ENCODE measurements at regions not wholly inside any gene's neighbourhood (a gene's known extent, or its start where the extent isn't known, plus 50 kb on each side); places are given as distances from the start of the nearest gene placed in this dataset.
"Not testable (repeated sequence)": the region's sequence is repeated elsewhere in the genome, so short reads cannot be mapped to it uniquely, and the experiment has no call there.

GRCh38 chr10:29811751-29812427 lies 177.1 kb upstream of the SVIL start:
- Histone ChIP-seq H3K36me3 (no peaks in the 10 kb centered on the region), H3K4me3 (no peak overlapping the region), H3K9me3 (no peaks in the 10 kb centered on the region), H3K4me1 (peaks cover 0 to 9% (median 5%) of the 10 kb centered on the region in 4 donors), H3K27ac (peak overlapping the region in 1 of 4 donors; percentile 2), H3K27me3 (no peaks in the 10 kb centered on the region)
- ATAC-seq (ENCODE audit: low FRiP score in 2 of 2), result peak; percentile 47 to 74
- whole genome bisulfite sequencing, 2 donors, result 11 to 19% methylated on average over 5 of the region's 5 CpGs
- no peak for DNase-seq
- TF ChIP-seq POLR2AphosphoS5 (IDR thresholded peaks at IDR 0.05), result no peak
- TF ChIP-seq POLR2A (IDR thresholded peaks at IDR 0.05), result no peak
- TF ChIP-seq CTCF (IDR thresholded peaks at IDR 0.05), result no peak
- TF ChIP-seq EP300 (IDR thresholded peaks at IDR 0.05), result no peak

DNA sequence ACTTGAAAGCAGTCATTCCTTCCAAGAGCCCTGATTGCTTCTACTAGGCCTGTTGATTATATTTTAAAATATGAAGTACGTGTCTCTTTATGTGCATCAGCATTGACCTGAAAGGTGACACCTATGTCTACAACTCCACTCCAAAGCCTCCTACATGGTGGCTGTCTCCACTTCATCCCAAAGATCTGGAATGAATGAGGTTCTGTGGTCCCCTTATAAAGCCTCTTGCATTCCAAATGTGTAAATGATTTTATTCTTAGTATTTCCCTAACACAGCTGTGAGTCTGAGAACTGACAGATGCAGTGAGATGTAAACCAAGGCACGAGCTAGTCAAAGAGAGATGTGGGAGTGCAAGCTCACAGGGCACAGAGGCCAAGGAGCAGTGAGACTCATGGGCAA lies 176.0 kb upstream of the SVIL start:
- ATAC-seq (ENCODE audit: low FRiP score in 2 of 2), result no peak

GRCh38 chr10:29810231-29810630 lies 175.5 kb upstream of the SVIL start:
- H3K27ac ChIP-seq, DNase-seq: not testable (repeated sequence)

More for the DNA sequence above, 176.0 kb upstream of the SVIL start:
- Histone ChIP-seq H3K9me3 (no peaks in the 10 kb centered on the region), H3K4me3 (no peak overlapping the region), H3K27me3 (no peaks in the 10 kb centered on the region), H3K27ac (no peak overlapping the region), H3K36me3 (no peaks in the 10 kb centered on the region), H3K4me1 (peaks cover 0 to 9% (median 5%) of the 10 kb centered on the region in 4 donors)
- WGBS, 2 donors, result 77 to 89% methylated on average over 2 of the region's 2 CpGs
- no peak for DNase-seq
- TF ChIP-seq CTCF (IDR thresholded peaks at IDR 0.05) (no peak), EP300 (IDR thresholded peaks at IDR 0.05) (no peak), POLR2A (IDR thresholded peaks at IDR 0.05) (no peak)

GRCh38 chr10:29809383-29809782 lies 174.6 kb upstream of the SVIL start:
- Histone ChIP-seq H3K4me1 (peaks cover 2 to 12% (median 7%) of the 10 kb centered on the region in 4 donors), H3K27ac (no peak overlapping the region), H3K27me3 (no peaks in the 10 kb centered on the region), H3K4me3 (no peak overlapping the region), H3K36me3 (no peaks in the 10 kb centered on the region), H3K9me3 (no peaks in the 10 kb centered on the region)
- ATAC-seq (ENCODE audit: low FRiP score in 2 of 2) (no peak), DNase-seq (no peak)
- TF ChIP-seq POLR2A (IDR thresholded peaks at IDR 0.05) (no peak), POLR2AphosphoS5 (IDR thresholded peaks at IDR 0.05) (no peak), EP300 (IDR thresholded peaks at IDR 0.05) (no peak)
- 85 to 87% methylated on average over 5 of the region's 5 CpGs for WGBS, 2 donors

More at GRCh38 chr10:29810231-29810630, 175.5 kb upstream of the SVIL start:
- not testable (repeated sequence) for H3K27me3 ChIP-seq; H3K9me3 ChIP-seq; ATAC-seq (ENCODE audit: low FRiP score in 2 of 2); H3K36me3 ChIP-seq; H3K4me1 ChIP-seq; H3K4me3 ChIP-seq
- WGBS, 2 donors, result 74 to 94% methylated on average over 3 of the region's 3 CpGs

- H3K27ac ChIP-seq, result no peak overlapping the region
- H3K4me1 ChIP-seq, result peaks cover 12 to 22% (median 17%) of the 10 kb centered on the region in 4 donors
- H3K4me3 ChIP-seq, result no peak overlapping the region
- H3K36me3 ChIP-seq, result no peaks in the 10 kb centered on the region
- H3K9me3 ChIP-seq, result no peaks in the 10 kb centered on the region
- peak in 1 of 2 donors; percentile 62 for ATAC-seq (ENCODE audit: low FRiP score in 2 of 2)
- no peaks in the 10 kb centered on the region for H3K27me3 ChIP-seq
- no peak for DNase-seq
- 65 to 70% methylated on average over 2 of the region's 2 CpGs for WGBS, 2 donors
- TF ChIP-seq EP300 (IDR thresholded peaks at IDR 0.05) (no peak), POLR2A (IDR thresholded peaks at IDR 0.05) (no peak), CTCF (IDR thresholded peaks at IDR 0.05) (no peak), POLR2AphosphoS5 (IDR thresholded peaks at IDR 0.05) (no peak)
Measured at GRCh38 chr10:29807163-29807806, 172.5 kb upstream of the SVIL start.
